Suprapubic skin (tissue), 4 donors: ENCODE measurements at regions not wholly inside any gene's neighbourhood (a gene's known extent, or its start where the extent isn't known, plus 50 kb on each side); places are given as distances from the start of the nearest gene placed in this dataset.

Source experiments
- DNase-seq, 2 donors: peaks; one replicate each; pipeline ENCODE4 v3.0.0-alpha.2; 2019; ENCODE audit warnings: low spot score in 2 of 2
- H3K27ac ChIP-seq: fragments of 200-600 bp; sonication (generic); one replicate; pipeline ENCODE4 v1.5.1; 2019
- H3K27me3 ChIP-seq: fragments of 200-600 bp; sonication (generic); one replicate; pipeline ENCODE4 v1.5.1; 2019
- H3K36me3 ChIP-seq: fragments of 200-600 bp; sonication (generic); one replicate; pipeline ENCODE4 v1.5.1; 2019
- H3K4me1 ChIP-seq: fragments of 200-600 bp; sonication (generic); one replicate; pipeline ENCODE4 v1.5.1; 2019
- H3K4me3 ChIP-seq: fragments of 200-600 bp; sonication (generic); one replicate; pipeline ENCODE4 v1.5.1; 2019; ENCODE audit warnings: mild to moderate bottlenecking
- H3K9me3 ChIP-seq: fragments of 200-600 bp; sonication (generic); one replicate; pipeline ENCODE4 v1.5.1; 2019
- EP300 ChIP-seq: sonication (generic); formaldehyde crosslinking; IDR thresholded peaks from one replicate; pipeline ENCODE4 v1.6.1; 2017; ENCODE audit warnings: antibody characterized with exemption
- POLR2A ChIP-seq, 2 donors: fragments of 450-650 bp; IDR thresholded peaks; one replicate each; pipeline ENCODE4 v1.6.1; 2017; ENCODE audit warnings: antibody characterized with exemption in 2 of 2, mild to moderate bottlenecking in 2 of 2, moderate library complexity in 2 of 2
- POLR2AphosphoS5 ChIP-seq, 3 donors: sonication (generic); formaldehyde crosslinking; IDR thresholded peaks; one replicate each; pipeline ENCODE4 v1.6.1; 2017; ENCODE audit warnings: antibody characterized with exemption in 3 of 3
- WGBS: methylation state at CpG from one replicate; pipeline ENCODE4 v1.1.5; 2018; 5-methylcytosine and 5-hydroxymethylcytosine counted together
- TF ChIP-seq, protein P1 (sequence below), 2 donors: fragments of 200-600 bp in 1 of 2; fragments of 450-650 bp in 1 of 2; sonication (generic) in 1 of 2; IDR thresholded peaks; one replicate each; pipeline ENCODE4 v1.5.1; 2016 to 2019; ENCODE audit warnings: antibody characterized with exemption in 2 of 2, mild to moderate bottlenecking in 1 of 2, moderate library complexity in 1 of 2

DNA sequence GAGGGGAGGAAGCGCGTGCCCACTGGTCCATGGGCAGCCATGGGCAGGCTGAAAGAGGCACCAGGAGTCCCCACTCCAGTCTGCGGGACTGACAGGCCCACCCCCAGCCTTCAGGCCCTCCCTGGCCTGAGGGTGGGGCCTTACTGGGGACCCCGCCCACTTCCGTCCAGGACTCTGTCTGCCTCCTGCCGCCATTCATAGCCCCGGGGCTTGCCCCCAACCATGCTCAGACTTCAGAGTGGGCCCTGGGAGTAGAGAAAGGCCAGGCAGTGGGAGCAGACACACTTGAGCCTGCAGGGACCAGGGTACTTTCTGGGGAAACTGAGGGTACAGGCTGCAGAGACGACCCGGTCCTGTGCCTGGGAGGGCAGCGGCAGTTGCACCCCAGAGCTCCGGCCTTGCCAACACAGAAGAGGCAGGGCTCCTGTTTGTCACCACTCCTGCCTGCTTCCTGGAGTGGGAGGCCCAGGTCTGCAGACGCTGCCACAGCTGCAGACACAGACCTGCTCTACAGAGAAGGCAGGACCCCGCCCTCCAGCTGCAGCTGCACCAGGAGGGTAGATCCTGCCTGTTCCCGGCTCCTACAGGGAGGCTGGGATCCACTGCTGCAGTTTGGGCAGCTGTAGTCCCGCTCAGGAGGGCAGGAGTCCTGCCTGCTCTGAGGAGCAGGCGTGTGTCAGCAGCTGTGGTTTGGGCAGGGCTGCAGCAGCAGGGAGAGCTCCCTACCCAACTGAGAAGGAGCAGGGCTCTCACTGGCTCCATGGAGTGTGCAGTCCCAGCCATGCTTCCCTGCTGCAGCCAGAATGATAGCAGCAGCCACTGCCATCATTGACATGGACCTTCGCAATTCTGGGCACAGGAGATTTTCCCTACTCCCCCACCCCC lies 387.9 kb upstream of the ANO3 start:
- Histone ChIP-seq H3K27me3 (no peaks in the 10 kb centered on the region), H3K4me3 (no peak overlapping the region), H3K27ac (no peak overlapping the region), H3K4me1 (peaks cover 3% of the 10 kb centered on the region), H3K36me3 (no peaks in the 10 kb centered on the region), H3K9me3 (no peaks in the 10 kb centered on the region)
- TF ChIP-seq POLR2AphosphoS5 (IDR thresholded peaks at IDR 0.05) (no peak), POLR2A (IDR thresholded peaks at IDR 0.05) (no peak), EP300 (no peak)
- TF ChIP-seq, protein P1, sequence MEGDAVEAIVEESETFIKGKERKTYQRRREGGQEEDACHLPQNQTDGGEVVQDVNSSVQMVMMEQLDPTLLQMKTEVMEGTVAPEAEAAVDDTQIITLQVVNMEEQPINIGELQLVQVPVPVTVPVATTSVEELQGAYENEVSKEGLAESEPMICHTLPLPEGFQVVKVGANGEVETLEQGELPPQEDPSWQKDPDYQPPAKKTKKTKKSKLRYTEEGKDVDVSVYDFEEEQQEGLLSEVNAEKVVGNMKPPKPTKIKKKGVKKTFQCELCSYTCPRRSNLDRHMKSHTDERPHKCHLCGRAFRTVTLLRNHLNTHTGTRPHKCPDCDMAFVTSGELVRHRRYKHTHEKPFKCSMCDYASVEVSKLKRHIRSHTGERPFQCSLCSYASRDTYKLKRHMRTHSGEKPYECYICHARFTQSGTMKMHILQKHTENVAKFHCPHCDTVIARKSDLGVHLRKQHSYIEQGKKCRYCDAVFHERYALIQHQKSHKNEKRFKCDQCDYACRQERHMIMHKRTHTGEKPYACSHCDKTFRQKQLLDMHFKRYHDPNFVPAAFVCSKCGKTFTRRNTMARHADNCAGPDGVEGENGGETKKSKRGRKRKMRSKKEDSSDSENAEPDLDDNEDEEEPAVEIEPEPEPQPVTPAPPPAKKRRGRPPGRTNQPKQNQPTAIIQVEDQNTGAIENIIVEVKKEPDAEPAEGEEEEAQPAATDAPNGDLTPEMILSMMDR (IDR thresholded peaks at IDR 0.05) = no peak
- DNase-seq = no peak
- WGBS = 89% methylated on average over 7 of the region's 17 CpGs

DNA sequence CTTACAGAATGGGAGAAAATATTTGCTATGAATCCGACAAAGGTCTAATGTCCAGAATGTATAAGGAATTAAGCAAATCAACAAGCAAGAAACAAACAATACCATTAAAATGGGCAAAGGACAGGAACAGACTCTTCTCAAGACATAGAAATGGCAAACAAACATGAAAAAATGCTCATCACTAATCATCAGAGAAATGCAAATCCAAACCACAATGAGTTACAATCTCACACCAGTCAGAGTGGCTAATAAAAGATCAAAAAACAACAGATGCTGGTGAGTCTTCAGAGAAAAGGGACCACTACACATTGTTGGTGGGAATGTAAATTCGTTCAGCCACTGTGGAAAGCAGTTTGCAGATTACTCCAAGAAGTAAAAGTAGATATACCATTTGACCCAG lies 382.0 kb upstream of the ANO3 start:
- 75% methylated on average over 2 of the region's 2 CpGs for WGBS
- H3K9me3 ChIP-seq = no peaks in the 10 kb centered on the region
- H3K4me1 ChIP-seq = peaks cover 3% of the 10 kb centered on the region
- no peak overlapping the region for H3K4me3 ChIP-seq
- TF ChIP-seq POLR2AphosphoS5 (IDR thresholded peaks at IDR 0.05) = no peak
- no peak for TF ChIP-seq POLR2A (IDR thresholded peaks at IDR 0.05)
- TF ChIP-seq EP300 = no peak
- TF ChIP-seq, protein P1 (IDR thresholded peaks at IDR 0.05) = no peak
- H3K27me3 ChIP-seq = no peaks in the 10 kb centered on the region
- no peak for DNase-seq
- H3K36me3 ChIP-seq = no peaks in the 10 kb centered on the region
- H3K27ac ChIP-seq = no peak overlapping the region

DNA sequence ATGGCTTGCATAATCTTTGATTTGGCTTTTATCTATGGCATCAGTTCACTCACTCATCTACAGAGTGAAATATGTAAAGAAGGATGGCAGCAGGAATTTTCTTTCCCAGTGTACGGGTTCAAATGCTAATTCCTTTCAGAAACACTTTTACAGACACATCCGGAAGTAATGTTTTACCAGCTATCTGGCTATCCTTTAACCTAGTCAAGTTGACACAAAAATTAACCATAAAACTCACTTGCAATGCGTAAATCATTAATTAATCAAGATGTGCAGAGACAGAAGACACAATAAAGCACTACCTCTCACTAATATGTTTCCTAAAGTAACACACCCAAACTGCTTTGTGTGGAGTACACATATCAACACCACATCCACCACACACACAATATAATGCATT lies 378.9 kb upstream of the ANO3 start:
- no peak for DNase-seq
- Histone ChIP-seq H3K9me3 (no peaks in the 10 kb centered on the region), H3K36me3 (no peaks in the 10 kb centered on the region), H3K27me3 (no peaks in the 10 kb centered on the region), H3K4me1 (no peaks in the 10 kb centered on the region), H3K4me3 (no peak overlapping the region), H3K27ac (no peak overlapping the region)
- 79% methylated on average over 3 of the region's 3 CpGs for WGBS
- TF ChIP-seq EP300 = no peak

DNA sequence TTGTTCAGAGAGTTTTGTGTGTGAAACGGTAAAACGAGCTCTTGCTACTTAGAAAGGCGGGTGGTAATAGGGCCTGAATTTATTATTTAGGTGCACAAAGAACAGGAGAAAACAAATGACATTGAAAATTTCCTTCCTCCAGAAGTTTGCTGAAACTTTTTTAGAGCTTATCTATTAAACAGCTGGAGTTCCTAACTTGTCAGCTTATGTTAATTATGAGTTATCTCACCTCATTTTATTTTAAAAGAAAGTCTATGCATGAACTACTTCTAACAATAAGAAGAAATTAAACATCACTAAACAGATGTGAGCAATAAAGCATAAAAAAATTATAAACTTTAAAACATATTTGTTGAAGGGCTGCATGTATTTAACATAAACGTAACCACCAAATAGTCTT lies 373.9 kb upstream of the ANO3 start:
- Histone ChIP-seq H3K4me1 (no peaks in the 10 kb centered on the region), H3K4me3 (no peak overlapping the region), H3K36me3 (no peaks in the 10 kb centered on the region), H3K9me3 (no peaks in the 10 kb centered on the region), H3K27ac (no peak overlapping the region), H3K27me3 (no peaks in the 10 kb centered on the region)
- 72% methylated on average over 4 of the region's 4 CpGs for WGBS
- DNase-seq = no peak
- TF ChIP-seq EP300 (no peak), POLR2AphosphoS5 (IDR thresholded peaks at IDR 0.05) (no peak)

DNA sequence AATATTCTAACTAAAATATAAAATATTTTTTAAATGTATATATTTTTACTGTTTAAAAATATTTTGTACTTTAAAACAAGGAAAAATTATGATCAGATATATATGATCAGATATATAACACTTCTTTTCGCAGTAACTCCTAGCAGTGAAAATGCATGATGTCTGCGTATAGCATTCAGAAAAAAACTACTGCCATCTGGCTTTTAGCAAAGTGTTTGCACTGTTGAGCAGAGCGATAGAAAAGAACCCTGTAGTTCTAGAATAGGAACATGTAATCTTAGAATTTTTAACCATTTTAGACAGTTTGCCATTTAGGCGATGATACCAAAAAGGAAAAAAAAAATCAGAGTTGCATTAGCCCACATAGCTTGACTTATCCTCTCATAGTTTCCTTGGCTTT lies 370.4 kb upstream of the ANO3 start:
- no peaks in the 10 kb centered on the region for H3K27me3 ChIP-seq
- H3K27ac ChIP-seq = no peak overlapping the region
- H3K4me3 ChIP-seq = no peak overlapping the region
- WGBS = 48% methylated on average over 4 of the region's 4 CpGs
- H3K36me3 ChIP-seq = no peaks in the 10 kb centered on the region
- DNase-seq = no peak
- TF ChIP-seq POLR2AphosphoS5 (IDR thresholded peaks at IDR 0.05) = no peak
- TF ChIP-seq POLR2A (IDR thresholded peaks at IDR 0.05) = no peak
- no peak for TF ChIP-seq EP300
- TF ChIP-seq, protein P1 (IDR thresholded peaks at IDR 0.05) = no peak
- no peaks in the 10 kb centered on the region for H3K9me3 ChIP-seq
- no peaks in the 10 kb centered on the region for H3K4me1 ChIP-seq

DNA sequence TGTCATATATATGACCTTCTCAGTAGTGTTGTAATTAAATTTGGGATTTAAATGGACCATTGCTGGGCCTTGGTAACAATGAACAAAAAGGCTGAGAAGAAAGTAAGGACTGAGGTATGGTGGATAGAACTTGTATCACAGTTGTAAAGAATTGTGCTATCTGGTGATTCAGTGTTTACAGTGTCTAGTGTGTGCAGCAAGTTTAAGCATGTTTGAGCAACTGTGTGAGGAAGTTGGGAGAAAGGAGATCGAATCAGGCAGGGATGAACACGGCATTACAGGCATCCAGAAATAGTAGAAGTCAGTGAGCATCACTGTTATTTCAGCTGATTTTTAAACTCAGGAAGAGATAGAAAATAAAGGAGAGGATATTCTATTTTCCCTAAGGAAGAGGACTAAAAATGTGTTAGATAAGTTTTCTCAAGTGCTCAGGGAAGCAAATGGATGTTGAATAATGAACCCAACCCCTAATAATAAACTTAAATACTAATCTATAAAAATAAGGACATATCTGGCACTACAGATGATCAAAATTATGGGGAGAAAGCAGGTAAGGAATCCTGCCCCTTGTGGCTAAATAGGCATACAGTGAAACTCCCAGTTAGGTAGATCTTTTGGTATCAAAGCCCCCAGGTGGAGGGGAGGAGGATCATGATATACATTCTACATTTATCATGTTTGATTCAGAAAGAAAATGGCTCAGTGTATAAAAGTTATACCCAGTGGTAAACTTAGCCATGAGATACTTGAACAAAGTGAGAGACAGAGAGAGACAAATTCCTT lies 361.0 kb upstream of the ANO3 start:
- WGBS = 37% methylated on average over 2 of the region's 2 CpGs
- no peak for TF ChIP-seq EP300
- no peak for TF ChIP-seq POLR2AphosphoS5 (IDR thresholded peaks at IDR 0.05)
- TF ChIP-seq, protein P1 (IDR thresholded peaks at IDR 0.05) = no peak
- Histone ChIP-seq H3K4me1 (no peaks in the 10 kb centered on the region), H3K9me3 (no peaks in the 10 kb centered on the region), H3K27me3 (no peaks in the 10 kb centered on the region), H3K4me3 (no peak overlapping the region), H3K27ac (no peak overlapping the region), H3K36me3 (no peaks in the 10 kb centered on the region)
- no peak for DNase-seq
